RWPE1 (cell line): ENCODE measurements at regions not wholly inside any gene's neighbourhood (a gene's known extent, or its start where the extent isn't known, plus 50 kb on each side); places are given as distances from the start of the nearest gene placed in this dataset.

Source experiments
- CTCF ChIA-PET: fragments of 350-600 bp; sonication (Branson Sonifier 250); formaldehyde crosslinking; extraction: SDS; loops from one replicate; lab custom pipeline; 2021; lab: Yijun Ruan, JAX
- POLR2A ChIA-PET: fragments of 400-600 bp; formaldehyde crosslinking; extraction: SDS; loops from one replicate; lab custom pipeline; 2020; ENCODE audit warnings: antibody characterized with exemption; ENCODE audit not compliant: low non-redundant PET; lab: Yijun Ruan, JAX
- DNase-seq: peaks from one replicate; pipeline ENCODE4 v3.0.0; 2012; ENCODE audit warnings: low spot score
- H3K27ac ChIP-seq: fragments of 450-650 bp; 2 replicates; pipeline ENCODE4 v1.5.1; 2017
- CTCF ChIP-seq: fragments of 450-650 bp; conservative IDR thresholded peaks from 2 replicates; pipeline ENCODE4 v1.5.1; 2017; ENCODE audit warnings: low read depth, mild to moderate bottlenecking

- DNase-seq, result no peak
- H3K27ac ChIP-seq, result no peak overlapping the region
- ChIA-PET POLR2A (no interaction called here), CTCF (no interaction called here)
- TF ChIP-seq CTCF, result no peak
Measured at GRCh38 chrX:38927592-38927991, 126.3 kb downstream of the MID1IP1 start.

GRCh38 chrX:38929966-38930421 is 128.7 kb downstream of the MID1IP1 start:
- DNase-seq, result no peak
- ChIA-PET CTCF (no interaction called here), POLR2A (no interaction called here)
- no peak overlapping the region for H3K27ac ChIP-seq
- no peak for TF ChIP-seq CTCF

- ChIA-PET CTCF (no interaction called here), POLR2A (no interaction called here)
- TF ChIP-seq CTCF, result no peak
- no peak overlapping the region for H3K27ac ChIP-seq
- no peak for DNase-seq
Measured at GRCh38 chrX:38930474-38930873, 129.2 kb downstream of the MID1IP1 start.

GRCh38 chrX:38935561-38935960 is 134.3 kb downstream of the MID1IP1 start:
- TF ChIP-seq CTCF, result no peak
- DNase-seq, result no peak
- POLR2A ChIA-PET, result no interaction called here
- CTCF ChIA-PET, result no interaction called here
- no peak overlapping the region for H3K27ac ChIP-seq

GRCh38 chrX:38937400-38937799 is 136.1 kb downstream of the MID1IP1 start:
- POLR2A ChIA-PET, result no interaction called here
- no peak for DNase-seq
- no peak for TF ChIP-seq CTCF
- CTCF ChIA-PET, result no interaction called here
- H3K27ac ChIP-seq, result no peak overlapping the region

- ChIA-PET CTCF (no interaction called here), POLR2A (no interaction called here)
- no peak for DNase-seq
- TF ChIP-seq CTCF, result no peak
- H3K27ac ChIP-seq, result no peak overlapping the region
Measured at GRCh38 chrX:38937926-38938325, 136.7 kb downstream of the MID1IP1 start.

GRCh38 chrX:38939067-38939466 is 137.8 kb downstream of the MID1IP1 start:
- no peak for DNase-seq
- ChIA-PET CTCF (no interaction called here), POLR2A (no interaction called here)
- no peak overlapping the region for H3K27ac ChIP-seq
- no peak for TF ChIP-seq CTCF
